ENCODE measurements at regions not wholly inside any gene's neighbourhood (a gene's known extent, or its start where the extent isn't known, plus 50 kb on each side); places are given as distances from the start of the nearest gene placed in this dataset.

GRCh38 chr18:57219964-57220363, 73.1 kb downstream of the BOD1L2 start:
- TF ChIP-seq, protein P1, sequence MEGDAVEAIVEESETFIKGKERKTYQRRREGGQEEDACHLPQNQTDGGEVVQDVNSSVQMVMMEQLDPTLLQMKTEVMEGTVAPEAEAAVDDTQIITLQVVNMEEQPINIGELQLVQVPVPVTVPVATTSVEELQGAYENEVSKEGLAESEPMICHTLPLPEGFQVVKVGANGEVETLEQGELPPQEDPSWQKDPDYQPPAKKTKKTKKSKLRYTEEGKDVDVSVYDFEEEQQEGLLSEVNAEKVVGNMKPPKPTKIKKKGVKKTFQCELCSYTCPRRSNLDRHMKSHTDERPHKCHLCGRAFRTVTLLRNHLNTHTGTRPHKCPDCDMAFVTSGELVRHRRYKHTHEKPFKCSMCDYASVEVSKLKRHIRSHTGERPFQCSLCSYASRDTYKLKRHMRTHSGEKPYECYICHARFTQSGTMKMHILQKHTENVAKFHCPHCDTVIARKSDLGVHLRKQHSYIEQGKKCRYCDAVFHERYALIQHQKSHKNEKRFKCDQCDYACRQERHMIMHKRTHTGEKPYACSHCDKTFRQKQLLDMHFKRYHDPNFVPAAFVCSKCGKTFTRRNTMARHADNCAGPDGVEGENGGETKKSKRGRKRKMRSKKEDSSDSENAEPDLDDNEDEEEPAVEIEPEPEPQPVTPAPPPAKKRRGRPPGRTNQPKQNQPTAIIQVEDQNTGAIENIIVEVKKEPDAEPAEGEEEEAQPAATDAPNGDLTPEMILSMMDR (conservative IDR thresholded peaks at IDR 0.05 in 1 of 2, IDR thresholded peaks at IDR 0.05 in 1 of 2; ENCODE audit: low read depth in 1 of 2, low read length in 2 of 2): no peak
- no peak for TF ChIP-seq EZH2 (IDR thresholded peaks at IDR 0.05; ENCODE audit: low read length, missing control alignments)
